IMR-90 (cell line): ENCODE measurements at regions not wholly inside any gene's neighbourhood (a gene's known extent, or its start where the extent isn't known, plus 50 kb on each side); places are given as distances from the start of the nearest gene placed in this dataset.

Source experiments
- ATAC-seq: fragments of 200-7000 bp; cut with Tn5 transposase; 2 replicates; pipeline ENCODE4 v1.9.1; 2020; ENCODE audit warnings: low read depth, mild to moderate bottlenecking, moderate library complexity
- BruUV-seq: library from RNA; stranded (reverse); fragments of 400-500 nt; replicated peaks from 2 replicates; lab custom pipeline; 2021; lab: Mats Ljungman, UMichigan
- CTCF ChIA-PET: fragments of 300-600 bp; formaldehyde crosslinking; extraction: SDS; loops from one replicate; lab custom pipeline; 2021; ENCODE audit warnings: antibody characterized with exemption; lab: Yijun Ruan, JAX
- POLR2A ChIA-PET: fragments of 300-600 bp; sonication (Branson Sonifier 250); formaldehyde crosslinking; loops from one replicate; lab custom pipeline; 2022; ENCODE audit warnings: antibody characterized with exemption; ENCODE audit not compliant: unreplicated experiment; lab: Charles Lee
- DNase-seq: peaks from one replicate; pipeline ENCODE4 v3.0.0; 2013
- H2AFZ ChIP-seq: replicated peaks from 2 replicates; pipeline ENCODE3; 2013; ENCODE audit warnings: low read length, mild to moderate bottlenecking; ENCODE audit not compliant: poor library complexity
- H2AK5ac ChIP-seq: 2 replicates; pipeline ENCODE4 v1.6.1; 2013; ENCODE audit warnings: low read depth, low read length, inconsistent platforms
- H2AK9ac ChIP-seq: replicated peaks from 2 replicates; pipeline ENCODE3; 2013; ENCODE audit warnings: mild to moderate bottlenecking, low read depth, low read length, moderate library complexity; ENCODE audit not compliant: poor library complexity
- H2BK120ac ChIP-seq: 2 replicates; pipeline ENCODE4 v1.6.1; 2013; ENCODE audit warnings: low read depth, low read length, inconsistent platforms
- H2BK15ac ChIP-seq: 3 replicates; pipeline ENCODE4 v1.6.1; 2013; ENCODE audit warnings: low read depth, low read length, inconsistent platforms
- H2BK20ac ChIP-seq: 2 replicates; pipeline ENCODE4 v1.6.1; 2013; ENCODE audit warnings: low read depth, mild to moderate bottlenecking, inconsistent platforms, low read length, moderate library complexity
- H2BK5ac ChIP-seq: 2 replicates; pipeline ENCODE4 v1.6.1; 2013; ENCODE audit warnings: mild to moderate bottlenecking, low read depth, low read length, inconsistent platforms; ENCODE audit not compliant: poor library complexity, severe bottlenecking
- H3K14ac ChIP-seq: replicated peaks from 2 replicates; pipeline ENCODE4 v1.6.1; 2013; ENCODE audit warnings: low read depth, low read length, inconsistent platforms
- H3K18ac ChIP-seq: 2 replicates; pipeline ENCODE4 v1.6.1; 2013; ENCODE audit warnings: low read depth, low read length, control low read depth
- H3K23ac ChIP-seq: 2 replicates; pipeline ENCODE4 v1.6.1; 2013; ENCODE audit warnings: low read depth, low read length, inconsistent platforms
- H3K27ac ChIP-seq: 2 replicates; pipeline ENCODE4 v1.5.1; 2013; ENCODE audit warnings: mild to moderate bottlenecking, control low read depth, low read length; ENCODE audit not compliant: insufficient read depth
- H3K27me3 ChIP-seq: 2 replicates; pipeline ENCODE4 v1.6.1; 2013; ENCODE audit warnings: low read length; ENCODE audit not compliant: control insufficient read depth, insufficient read depth
- H3K36me3 ChIP-seq: 2 replicates; pipeline ENCODE4 v1.6.1; 2013; ENCODE audit warnings: low read length, mixed read lengths; ENCODE audit not compliant: control insufficient read depth, insufficient read depth
- H3K4ac ChIP-seq: 2 replicates; pipeline ENCODE4 v1.6.1; 2013; ENCODE audit warnings: low read depth, low read length, inconsistent platforms
- H3K4me1 ChIP-seq: 2 replicates; pipeline ENCODE4 v1.6.1; 2013; ENCODE audit warnings: low read length, mixed read lengths; ENCODE audit not compliant: control insufficient read depth, insufficient read depth
- H3K4me2 ChIP-seq: 2 replicates; pipeline ENCODE4 v1.6.1; 2013; ENCODE audit warnings: low read depth, mild to moderate bottlenecking, control low read depth, low read length, moderate library complexity
- H3K4me3 ChIP-seq: 2 replicates; pipeline ENCODE4 v1.5.1; 2013; ENCODE audit warnings: low read depth, mild to moderate bottlenecking, control low read depth, low read length, moderate library complexity; ENCODE audit not compliant: insufficient read depth
- H3K56ac ChIP-seq: 2 replicates; pipeline ENCODE4 v1.6.1; 2013; ENCODE audit warnings: low read length, inconsistent platforms; ENCODE audit not compliant: insufficient read depth; ENCODE audit errors: extremely low read depth
- H3K79me1 ChIP-seq, 2 experiments: 2 replicates each; pipeline ENCODE4 v1.6.1; 2013; ENCODE audit warnings: low read length in 2 of 2, inconsistent platforms in 1 of 2, low read depth in 1 of 2
- H3K9ac ChIP-seq: 2 replicates; pipeline ENCODE4 v1.6.1; 2013; ENCODE audit warnings: low read depth, low read length, control low read depth
- H3K9me1 ChIP-seq: 2 replicates; pipeline ENCODE4 v1.6.1; 2013; ENCODE audit warnings: low read length, inconsistent platforms; ENCODE audit not compliant: insufficient read depth
- H3K9me3 ChIP-seq: 2 replicates; pipeline ENCODE4 v1.6.1; 2013; ENCODE audit warnings: low read length; ENCODE audit not compliant: control insufficient read depth, insufficient read depth
- H4K20me1 ChIP-seq: 2 replicates; pipeline ENCODE4 v1.6.1; 2013; ENCODE audit warnings: low read length, inconsistent platforms; ENCODE audit not compliant: insufficient read depth
- H4K5ac ChIP-seq: 2 replicates; pipeline ENCODE4 v1.6.1; 2013; ENCODE audit warnings: mild to moderate bottlenecking, low read depth, low read length, control low read depth
- H4K8ac ChIP-seq, 2 experiments: 2 replicates each; pipeline ENCODE4 v1.6.1; 2013; ENCODE audit warnings: low read depth in 2 of 2, low read length in 2 of 2, control low read depth in 1 of 2, inconsistent platforms in 1 of 2
- H4K91ac ChIP-seq: 2 replicates; pipeline ENCODE4 v1.6.1; 2013; ENCODE audit warnings: low read depth, low read length, inconsistent platforms; ENCODE audit not compliant: insufficient read depth
- CEBPB ChIP-seq: IDR thresholded peaks from 2 replicates; pipeline ENCODE4 v1.6.1; 2012; ENCODE audit warnings: low read depth, low read length, improper control_type of control experiment
- RCOR1 ChIP-seq: IDR thresholded peaks from 2 replicates; pipeline ENCODE4 v1.6.1; 2012; ENCODE audit warnings: mild to moderate bottlenecking, low read length, improper control_type of control experiment; ENCODE audit not compliant: insufficient replicate concordance
- dilution Hi-C: fragments of 300-500 bp; cut with HindIII; formaldehyde crosslinking; loops from one replicate; pipeline ENCODE4 v1.14.3; 2018; ENCODE audit warnings: low sequenced_read_pairs; ENCODE audit not compliant: unreplicated experiment
- in situ Hi-C: fragments of 300-500 bp; cut with MboI; formaldehyde crosslinking; loops from 3 replicates; pipeline ENCODE4 v1.14.3; 2019; ENCODE audit warnings: low sequenced_read_pairs, inconsistent platforms, mixed read lengths
- intact Hi-C: fragments of 100-400 bp; cut with micrococcal nuclease; formaldehyde crosslinking; loops from 2 replicates; pipeline ENCODE4 v1.10.0; 2022

- in situ Hi-C loops (no loop called here), intact Hi-C loops (no loop called here), dilution Hi-C loops (no loop called here)
- H3K36me3 ChIP-seq, result no peaks in the 10 kb centered on the region
- TF ChIP-seq CEBPB, result peak; percentile 41; the same call in 1 of the 2 replicates
- TF ChIP-seq RCOR1, result no peak
- no peak overlapping the region for H3K4me2 ChIP-seq
- H2AK9ac ChIP-seq, result no peak overlapping the region
- H2AFZ ChIP-seq, result no peak overlapping the region
- H2AK5ac ChIP-seq, result no peak overlapping the region
- no peak overlapping the region for H2BK15ac ChIP-seq
- no peak overlapping the region for H3K27ac ChIP-seq
- DNase-seq (no peak), ATAC-seq (no peak)
- H3K4ac ChIP-seq, result no peak overlapping the region
- no peak overlapping the region for H3K18ac ChIP-seq
- H4K8ac ChIP-seq, result no peak overlapping the region
- no peaks in the 10 kb centered on the region for H3K79me1 ChIP-seq
- H3K23ac ChIP-seq, result no peak overlapping the region
- ChIA-PET POLR2A (no interaction called here), CTCF (no interaction called here)
- no peaks in the 10 kb centered on the region for H3K4me1 ChIP-seq
- H3K9me1 ChIP-seq, result no peaks in the 10 kb centered on the region
- no peak overlapping the region for H4K5ac ChIP-seq
- H3K56ac ChIP-seq, result no peak overlapping the region
- H4K20me1 ChIP-seq, result no peaks in the 10 kb centered on the region
- no peak overlapping the region for H3K9ac ChIP-seq
- peaks cover 9% of the 10 kb centered on the region for H3K9me3 ChIP-seq
- no peak overlapping the region for H2BK20ac ChIP-seq
- H3K27me3 ChIP-seq, result no peaks in the 10 kb centered on the region
- H2BK120ac ChIP-seq, result no peak overlapping the region
- no peak overlapping the region for H2BK5ac ChIP-seq
- no peak overlapping the region for H3K4me3 ChIP-seq
- BruUV-seq, result no TSS peak
- no peak overlapping the region for H3K14ac ChIP-seq
- H4K91ac ChIP-seq, result no peak overlapping the region
Measured at GRCh38 chr12:38477340-38478090, 160.9 kb downstream of the ALG10B start.
